ENCODE measurements at regions not wholly inside any gene's neighbourhood (a gene's known extent, or its start where the extent isn't known, plus 50 kb on each side); places are given as distances from the start of the nearest gene placed in this dataset.

- DNase-seq (no peak), ATAC-seq (ENCODE audit: low FRiP score) (no peak)
- H3K4me3 ChIP-seq (ENCODE audit: low read length in 2 of 2) = no peak overlapping the region
- no peaks in the 10 kb centered on the region for H3K27me3 ChIP-seq (ENCODE audit: control insufficient read depth in 1 of 2, insufficient read depth in 2 of 2, low read length in 1 of 2)
- peaks cover 6% of the 10 kb centered on the region for H3K9me3 ChIP-seq (ENCODE audit: control insufficient read depth, low read length)
- WGBS, 2 donors = 52 to 58% methylated on average over 1 of the region's 1 CpG
- no peaks in the 10 kb centered on the region for H3K4me1 ChIP-seq (ENCODE audit: control insufficient read depth in 1 of 2, insufficient read depth in 2 of 2, low read length in 2 of 2)
- H3K27ac ChIP-seq (ENCODE audit: low read depth in 1 of 2, low read length in 2 of 2) = no peak overlapping the region
- intact Hi-C loops (cut with DNase I) = no loop called here
- no peaks in the 10 kb centered on the region for H3K36me3 ChIP-seq (ENCODE audit: control insufficient read depth in 1 of 2, insufficient read depth in 2 of 2, low read length in 1 of 2)
Observed at GRCh38 chr4:159758061-159758460, 655.2 kb downstream of the RAPGEF2 start.

- DNase-seq (no peak), ATAC-seq (ENCODE audit: low FRiP score) (no peak)
- Histone ChIP-seq H3K27ac (ENCODE audit: low read depth in 1 of 2, low read length in 2 of 2) (no peak overlapping the region), H3K27me3 (ENCODE audit: control insufficient read depth in 1 of 2, insufficient read depth in 2 of 2, low read length in 1 of 2) (no peaks in the 10 kb centered on the region), H3K36me3 (ENCODE audit: control insufficient read depth in 1 of 2, insufficient read depth in 2 of 2, low read length in 1 of 2) (no peaks in the 10 kb centered on the region), H3K4me1 (ENCODE audit: control insufficient read depth in 1 of 2, insufficient read depth in 2 of 2, low read length in 2 of 2) (no peaks in the 10 kb centered on the region), H3K4me3 (ENCODE audit: low read length in 2 of 2) (no peak overlapping the region), H3K9me3 (ENCODE audit: control insufficient read depth, low read length) (no peaks in the 10 kb centered on the region)
- WGBS, 2 donors = 83 to 90% methylated on average over 1 of the region's 1 CpG
- intact Hi-C loops (cut with DNase I) = no loop called here
Observed at GRCh38 chr4:159762672-159763071, 659.8 kb downstream of the RAPGEF2 start.

GRCh38 chr4:159764343-159764952 lies 661.6 kb downstream of the RAPGEF2 start:
- WGBS, 2 donors = 6 to 8% methylated on average over 5 of the region's 5 CpGs
- Histone ChIP-seq H3K9me3 (ENCODE audit: control insufficient read depth, low read length) (no peaks in the 10 kb centered on the region), H3K27me3 (ENCODE audit: control insufficient read depth in 1 of 2, insufficient read depth in 2 of 2, low read length in 1 of 2) (no peaks in the 10 kb centered on the region), H3K36me3 (ENCODE audit: control insufficient read depth in 1 of 2, insufficient read depth in 2 of 2, low read length in 1 of 2) (no peaks in the 10 kb centered on the region), H3K4me1 (ENCODE audit: control insufficient read depth in 1 of 2, insufficient read depth in 2 of 2, low read length in 2 of 2) (no peaks in the 10 kb centered on the region), H3K27ac (ENCODE audit: low read depth in 1 of 2, low read length in 2 of 2) (no peak overlapping the region), H3K4me3 (ENCODE audit: low read length in 2 of 2) (no peak overlapping the region)
- ATAC-seq (ENCODE audit: low FRiP score) (no peak), DNase-seq (no peak)
- intact Hi-C loops (cut with DNase I) = no loop called here

- no peak for DNase-seq
- Histone ChIP-seq H3K4me3 (ENCODE audit: low read length in 2 of 2) (no peak overlapping the region), H3K36me3 (ENCODE audit: control insufficient read depth in 1 of 2, insufficient read depth in 2 of 2, low read length in 1 of 2) (no peaks in the 10 kb centered on the region), H3K27ac (ENCODE audit: low read depth in 1 of 2, low read length in 2 of 2) (no peak overlapping the region), H3K4me1 (ENCODE audit: control insufficient read depth in 1 of 2, insufficient read depth in 2 of 2, low read length in 2 of 2) (no peaks in the 10 kb centered on the region), H3K9me3 (ENCODE audit: control insufficient read depth, low read length) (no peaks in the 10 kb centered on the region), H3K27me3 (ENCODE audit: control insufficient read depth in 1 of 2, insufficient read depth in 2 of 2, low read length in 1 of 2) (no peaks in the 10 kb centered on the region)
- intact Hi-C loops (cut with DNase I) = no loop called here
- no peak for ATAC-seq (ENCODE audit: low FRiP score)
- 77 to 88% methylated on average over 1 of the region's 1 CpG for WGBS, 2 donors
Observed at GRCh38 chr4:159765382-159765781, 662.5 kb downstream of the RAPGEF2 start.

- Histone ChIP-seq H3K27me3 (ENCODE audit: control insufficient read depth in 1 of 2, insufficient read depth in 2 of 2, low read length in 1 of 2) (no peaks in the 10 kb centered on the region), H3K4me3 (ENCODE audit: low read length in 2 of 2) (no peak overlapping the region), H3K27ac (ENCODE audit: low read depth in 1 of 2, low read length in 2 of 2) (no peak overlapping the region), H3K36me3 (ENCODE audit: control insufficient read depth in 1 of 2, insufficient read depth in 2 of 2, low read length in 1 of 2) (no peaks in the 10 kb centered on the region), H3K9me3 (ENCODE audit: control insufficient read depth, low read length) (no peaks in the 10 kb centered on the region), H3K4me1 (ENCODE audit: control insufficient read depth in 1 of 2, insufficient read depth in 2 of 2, low read length in 2 of 2) (no peaks in the 10 kb centered on the region)
- intact Hi-C loops (cut with DNase I) = no loop called here
- 80% methylated on average over 7 of the region's 7 CpGs for WGBS, 2 donors
- DNase-seq (no peak), ATAC-seq (ENCODE audit: low FRiP score) (no peak)
Observed at GRCh38 chr4:159766241-159766640, 663.4 kb downstream of the RAPGEF2 start.

- no peaks in the 10 kb centered on the region for H3K36me3 ChIP-seq (ENCODE audit: control insufficient read depth in 1 of 2, insufficient read depth in 2 of 2, low read length in 1 of 2)
- H3K27me3 ChIP-seq (ENCODE audit: control insufficient read depth in 1 of 2, insufficient read depth in 2 of 2, low read length in 1 of 2) = no peaks in the 10 kb centered on the region
- no peaks in the 10 kb centered on the region for H3K9me3 ChIP-seq (ENCODE audit: control insufficient read depth, low read length)
- H3K27ac ChIP-seq (ENCODE audit: low read depth in 1 of 2, low read length in 2 of 2) = no peak overlapping the region
- H3K4me3 ChIP-seq (ENCODE audit: low read length in 2 of 2) = no peak overlapping the region
- ATAC-seq (ENCODE audit: low FRiP score) = no peak
- DNase-seq = no peak
- intact Hi-C loops (cut with DNase I) = no loop called here
- H3K4me1 ChIP-seq (ENCODE audit: control insufficient read depth in 1 of 2, insufficient read depth in 2 of 2, low read length in 2 of 2) = no peaks in the 10 kb centered on the region
Observed at GRCh38 chr4:159767406-159767805, 664.5 kb downstream of the RAPGEF2 start.

- H3K4me3 ChIP-seq (ENCODE audit: low read length in 2 of 2) = no peak overlapping the region
- no peaks in the 10 kb centered on the region for H3K27me3 ChIP-seq (ENCODE audit: control insufficient read depth in 1 of 2, insufficient read depth in 2 of 2, low read length in 1 of 2)
- no peak overlapping the region for H3K27ac ChIP-seq (ENCODE audit: low read depth in 1 of 2, low read length in 2 of 2)
- ATAC-seq (ENCODE audit: low FRiP score) = no peak
- no peaks in the 10 kb centered on the region for H3K36me3 ChIP-seq (ENCODE audit: control insufficient read depth in 1 of 2, insufficient read depth in 2 of 2, low read length in 1 of 2)
- H3K9me3 ChIP-seq (ENCODE audit: control insufficient read depth, low read length) = no peaks in the 10 kb centered on the region
- intact Hi-C loops (cut with DNase I) = no loop called here
- no peak for DNase-seq
- no peaks in the 10 kb centered on the region for H3K4me1 ChIP-seq (ENCODE audit: control insufficient read depth in 1 of 2, insufficient read depth in 2 of 2, low read length in 2 of 2)
Observed at GRCh38 chr4:159768016-159768415, 665.1 kb downstream of the RAPGEF2 start.

- H3K9me3 ChIP-seq (ENCODE audit: control insufficient read depth, low read length) = no peaks in the 10 kb centered on the region
- intact Hi-C loops (cut with DNase I) = no loop called here
- H3K4me1 ChIP-seq (ENCODE audit: control insufficient read depth in 1 of 2, insufficient read depth in 2 of 2, low read length in 2 of 2) = no peaks in the 10 kb centered on the region
- WGBS, 2 donors = 3 to 7% methylated on average over 1 of the region's 1 CpG
- no peaks in the 10 kb centered on the region for H3K27me3 ChIP-seq (ENCODE audit: control insufficient read depth in 1 of 2, insufficient read depth in 2 of 2, low read length in 1 of 2)
- ATAC-seq (ENCODE audit: low FRiP score) (no peak), DNase-seq (no peak)
- no peak overlapping the region for H3K27ac ChIP-seq (ENCODE audit: low read depth in 1 of 2, low read length in 2 of 2)
- no peak overlapping the region for H3K4me3 ChIP-seq (ENCODE audit: low read length in 2 of 2)
- H3K36me3 ChIP-seq (ENCODE audit: control insufficient read depth in 1 of 2, insufficient read depth in 2 of 2, low read length in 1 of 2) = no peaks in the 10 kb centered on the region
Observed at GRCh38 chr4:159770401-159770800, 667.5 kb downstream of the RAPGEF2 start.

GRCh38 chr4:159770969-159771368 lies 668.1 kb downstream of the RAPGEF2 start:
- DNase-seq = no peak
- ATAC-seq (ENCODE audit: low FRiP score) = no peak
- Histone ChIP-seq H3K4me1 (ENCODE audit: control insufficient read depth in 1 of 2, insufficient read depth in 2 of 2, low read length in 2 of 2) (no peaks in the 10 kb centered on the region), H3K9me3 (ENCODE audit: control insufficient read depth, low read length) (no peaks in the 10 kb centered on the region), H3K36me3 (ENCODE audit: control insufficient read depth in 1 of 2, insufficient read depth in 2 of 2, low read length in 1 of 2) (no peaks in the 10 kb centered on the region), H3K27me3 (ENCODE audit: control insufficient read depth in 1 of 2, insufficient read depth in 2 of 2, low read length in 1 of 2) (no peaks in the 10 kb centered on the region), H3K27ac (ENCODE audit: low read depth in 1 of 2, low read length in 2 of 2) (no peak overlapping the region), H3K4me3 (ENCODE audit: low read length in 2 of 2) (no peak overlapping the region)
- intact Hi-C loops (cut with DNase I) = no loop called here
- WGBS, 2 donors = 44 to 49% methylated on average over 3 of the region's 3 CpGs
